ENCODE measurements at regions not wholly inside any gene's neighbourhood (a gene's known extent, or its start where the extent isn't known, plus 50 kb on each side); places are given as distances from the start of the nearest gene placed in this dataset.

- no peaks in the 10 kb centered on the region for H3K4me1 ChIP-seq (ENCODE audit: low read depth)
- no peak for TF ChIP-seq CTCF (IDR thresholded peaks at IDR 0.05)
- DNase-seq (no peak), ATAC-seq (no peak)
- intact Hi-C loops (cut with DNase I, micrococcal nuclease), result no loop called here
- no peaks in the 10 kb centered on the region for H3K36me3 ChIP-seq (ENCODE audit: low read depth)
- H3K9me3 ChIP-seq, result no peaks in the 10 kb centered on the region
- no peak overlapping the region for H3K4me3 ChIP-seq
These were observed 876.2 kb downstream of the TBL1XR1 start for GRCh38 chr3:176321099-176321498.

GRCh38 chr3:176313426-176313825 is 883.9 kb downstream of the TBL1XR1 start:
- DNase-seq (no peak), ATAC-seq (no peak)
- no peak for TF ChIP-seq CTCF (IDR thresholded peaks at IDR 0.05)
- Histone ChIP-seq H3K9me3 (no peaks in the 10 kb centered on the region), H3K4me1 (ENCODE audit: low read depth) (no peaks in the 10 kb centered on the region), H3K4me3 (no peak overlapping the region), H3K36me3 (ENCODE audit: low read depth) (no peaks in the 10 kb centered on the region)
- intact Hi-C loops (cut with DNase I, micrococcal nuclease), result no loop called here

GRCh38 chr3:176310641-176311040 is 886.6 kb downstream of the TBL1XR1 start:
- no peak overlapping the region for H3K4me3 ChIP-seq
- no peaks in the 10 kb centered on the region for H3K9me3 ChIP-seq
- DNase-seq, result no peak
- no peak for TF ChIP-seq CTCF (IDR thresholded peaks at IDR 0.05)
- intact Hi-C loops (cut with DNase I, micrococcal nuclease), result no loop called here
- ATAC-seq, result no peak
- H3K4me1 ChIP-seq (ENCODE audit: low read depth), result no peaks in the 10 kb centered on the region
- H3K36me3 ChIP-seq (ENCODE audit: low read depth), result no peaks in the 10 kb centered on the region

- H3K4me1 ChIP-seq (ENCODE audit: low read depth), result no peaks in the 10 kb centered on the region
- H3K4me3 ChIP-seq, result no peak overlapping the region
- TF ChIP-seq CTCF (IDR thresholded peaks at IDR 0.05), result no peak
- DNase-seq (no peak), ATAC-seq (no peak)
- no peaks in the 10 kb centered on the region for H3K36me3 ChIP-seq (ENCODE audit: low read depth)
- H3K9me3 ChIP-seq, result no peaks in the 10 kb centered on the region
- intact Hi-C loops (cut with DNase I, micrococcal nuclease), result no loop called here
These were observed 895.0 kb downstream of the TBL1XR1 start for GRCh38 chr3:176302271-176302670.

GRCh38 chr3:176296066-176296597 is 901.1 kb downstream of the TBL1XR1 start:
- no peaks in the 10 kb centered on the region for H3K36me3 ChIP-seq (ENCODE audit: low read depth)
- no peaks in the 10 kb centered on the region for H3K4me1 ChIP-seq (ENCODE audit: low read depth)
- TF ChIP-seq CTCF (IDR thresholded peaks at IDR 0.05), result no peak
- DNase-seq, result no peak
- intact Hi-C loops (cut with DNase I, micrococcal nuclease), result no loop called here
- no peak for ATAC-seq
- no peak overlapping the region for H3K4me3 ChIP-seq
- H3K9me3 ChIP-seq, result no peaks in the 10 kb centered on the region

- ATAC-seq (no peak), DNase-seq (no peak)
- intact Hi-C loops (cut with DNase I, micrococcal nuclease), result no loop called here
- Histone ChIP-seq H3K9me3 (no peaks in the 10 kb centered on the region), H3K4me1 (ENCODE audit: low read depth) (no peaks in the 10 kb centered on the region), H3K36me3 (ENCODE audit: low read depth) (no peaks in the 10 kb centered on the region), H3K4me3 (no peak overlapping the region)
- TF ChIP-seq CTCF (IDR thresholded peaks at IDR 0.05), result no peak
These were observed 904.0 kb downstream of the TBL1XR1 start for GRCh38 chr3:176293276-176293675.

Data from mucosa of descending colon (tissue), 3 donors.